ENCODE measurements at regions not wholly inside any gene's neighbourhood (a gene's known extent, or its start where the extent isn't known, plus 50 kb on each side); places are given as distances from the start of the nearest gene placed in this dataset.

DNA sequence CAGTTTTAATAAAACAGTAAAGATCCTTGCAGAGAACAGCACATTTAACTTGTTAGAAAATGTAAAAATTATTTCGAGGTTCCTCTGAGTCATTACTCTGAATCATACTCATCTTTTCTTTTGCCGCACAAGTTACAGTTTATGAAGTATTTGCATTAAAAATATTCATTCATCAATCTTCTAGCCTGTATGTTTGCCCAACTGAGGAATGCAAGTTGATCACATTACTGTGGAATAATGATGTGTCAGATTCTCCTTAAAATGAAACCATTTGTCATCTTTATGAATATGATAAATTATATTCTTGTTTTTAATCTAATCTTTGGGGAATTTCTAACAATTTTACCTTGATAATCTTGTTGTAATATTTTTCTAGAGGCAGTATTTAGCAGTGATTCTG, 340.4 kb upstream of the OPRM1 start:
- Mint-ChIP-seq H3K27me3 (ENCODE audit: unreplicated experiment) (peaks cover 4% of the 10 kb centered on the region), H3K9me3 (ENCODE audit: unreplicated experiment) (no peaks in the 10 kb centered on the region), H3K36me3 (ENCODE audit: unreplicated experiment) (no peaks in the 10 kb centered on the region), H3K27ac (ENCODE audit: unreplicated experiment) (no peak overlapping the region), H3K4me3 (ENCODE audit: unreplicated experiment) (no peak overlapping the region), H3K4me1 (ENCODE audit: low read depth, unreplicated experiment) (no peaks in the 10 kb centered on the region)
- TF ChIP-seq, protein P1, sequence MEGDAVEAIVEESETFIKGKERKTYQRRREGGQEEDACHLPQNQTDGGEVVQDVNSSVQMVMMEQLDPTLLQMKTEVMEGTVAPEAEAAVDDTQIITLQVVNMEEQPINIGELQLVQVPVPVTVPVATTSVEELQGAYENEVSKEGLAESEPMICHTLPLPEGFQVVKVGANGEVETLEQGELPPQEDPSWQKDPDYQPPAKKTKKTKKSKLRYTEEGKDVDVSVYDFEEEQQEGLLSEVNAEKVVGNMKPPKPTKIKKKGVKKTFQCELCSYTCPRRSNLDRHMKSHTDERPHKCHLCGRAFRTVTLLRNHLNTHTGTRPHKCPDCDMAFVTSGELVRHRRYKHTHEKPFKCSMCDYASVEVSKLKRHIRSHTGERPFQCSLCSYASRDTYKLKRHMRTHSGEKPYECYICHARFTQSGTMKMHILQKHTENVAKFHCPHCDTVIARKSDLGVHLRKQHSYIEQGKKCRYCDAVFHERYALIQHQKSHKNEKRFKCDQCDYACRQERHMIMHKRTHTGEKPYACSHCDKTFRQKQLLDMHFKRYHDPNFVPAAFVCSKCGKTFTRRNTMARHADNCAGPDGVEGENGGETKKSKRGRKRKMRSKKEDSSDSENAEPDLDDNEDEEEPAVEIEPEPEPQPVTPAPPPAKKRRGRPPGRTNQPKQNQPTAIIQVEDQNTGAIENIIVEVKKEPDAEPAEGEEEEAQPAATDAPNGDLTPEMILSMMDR (IDR thresholded peaks at IDR 0.05; ENCODE audit: partially characterized antibody, unreplicated experiment), result no peak
- no peak for DNase-seq

DNA sequence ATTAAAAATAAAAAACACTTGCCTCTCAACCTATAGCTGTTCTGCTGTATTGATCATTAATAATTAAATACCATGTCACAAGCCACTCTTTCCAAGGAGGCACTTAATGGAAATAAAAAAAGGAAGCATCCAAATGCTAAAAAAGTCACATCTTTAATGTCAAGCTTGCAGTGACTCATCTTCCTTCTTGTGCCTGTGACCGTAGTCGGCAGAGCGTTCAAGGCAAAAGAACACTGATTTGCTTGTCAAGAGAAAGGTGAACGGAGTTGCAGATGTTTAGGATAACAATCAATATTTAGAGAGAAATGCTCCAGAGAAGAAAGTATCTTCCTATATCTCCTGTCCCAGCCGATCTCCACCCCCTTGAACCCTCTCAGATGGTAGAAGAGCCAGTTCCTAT, 341.0 kb upstream of the OPRM1 start:
- Mint-ChIP-seq H3K9me3 (ENCODE audit: unreplicated experiment) (no peaks in the 10 kb centered on the region), H3K4me3 (ENCODE audit: unreplicated experiment) (no peak overlapping the region), H3K27ac (ENCODE audit: unreplicated experiment) (no peak overlapping the region), H3K36me3 (ENCODE audit: unreplicated experiment) (no peaks in the 10 kb centered on the region), H3K27me3 (ENCODE audit: unreplicated experiment) (peaks cover 4% of the 10 kb centered on the region), H3K4me1 (ENCODE audit: low read depth, unreplicated experiment) (no peaks in the 10 kb centered on the region)
- no peak for DNase-seq
- TF ChIP-seq, protein P1 (IDR thresholded peaks at IDR 0.05; ENCODE audit: partially characterized antibody, unreplicated experiment), result no peak

DNA sequence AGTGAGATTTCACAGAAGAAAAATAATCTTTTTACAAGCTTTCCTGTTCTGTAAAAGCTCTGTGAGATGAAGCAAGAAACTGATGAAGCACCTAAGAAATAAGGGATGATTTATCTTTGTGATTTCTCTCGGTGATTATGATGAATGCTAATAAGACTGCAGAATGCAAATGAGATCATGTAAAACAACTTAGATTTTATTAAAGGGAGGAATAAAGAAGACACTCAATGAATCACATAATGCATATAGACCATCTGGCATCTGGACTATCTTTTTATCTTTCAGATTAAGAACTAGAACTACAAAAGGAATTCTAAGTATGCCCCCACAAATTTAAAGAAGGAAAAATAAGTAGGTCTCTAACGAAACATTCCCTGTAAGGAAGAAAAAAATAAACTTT, 361.5 kb upstream of the OPRM1 start:
- DNase-seq, result no peak
- H3K4me3 Mint-ChIP-seq (ENCODE audit: unreplicated experiment), result no peak overlapping the region
- H3K4me1 Mint-ChIP-seq (ENCODE audit: low read depth, unreplicated experiment), result no peaks in the 10 kb centered on the region
- TF ChIP-seq, protein P1 (IDR thresholded peaks at IDR 0.05; ENCODE audit: partially characterized antibody, unreplicated experiment), result no peak
- H3K27ac Mint-ChIP-seq (ENCODE audit: unreplicated experiment), result no peak overlapping the region
- H3K36me3 Mint-ChIP-seq (ENCODE audit: unreplicated experiment), result no peaks in the 10 kb centered on the region
- no peaks in the 10 kb centered on the region for H3K9me3 Mint-ChIP-seq (ENCODE audit: unreplicated experiment)
- H3K27me3 Mint-ChIP-seq (ENCODE audit: unreplicated experiment), result no peaks in the 10 kb centered on the region

DNA sequence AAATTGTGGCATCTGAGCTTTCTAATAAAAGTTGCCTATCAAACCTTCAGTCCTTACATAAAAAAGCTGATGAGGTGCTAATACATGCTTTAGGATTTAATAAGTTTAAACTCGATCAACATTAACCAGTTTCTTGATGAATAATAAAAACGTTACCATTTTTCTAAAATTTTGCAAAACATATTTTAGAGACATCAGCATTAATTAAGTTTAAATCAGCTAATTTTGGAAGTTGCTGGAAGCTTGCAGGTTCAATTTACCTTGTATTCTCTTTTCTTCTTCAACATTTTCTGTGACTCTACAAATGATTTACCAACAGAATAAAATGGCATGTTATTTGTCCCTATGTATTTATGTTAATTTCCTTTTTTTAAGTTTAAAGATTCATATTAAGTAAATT, 365.3 kb upstream of the OPRM1 start:
- Mint-ChIP-seq H3K4me3 (ENCODE audit: unreplicated experiment) (no peak overlapping the region), H3K27me3 (ENCODE audit: unreplicated experiment) (no peaks in the 10 kb centered on the region), H3K4me1 (ENCODE audit: low read depth, unreplicated experiment) (no peaks in the 10 kb centered on the region), H3K27ac (ENCODE audit: unreplicated experiment) (no peak overlapping the region), H3K9me3 (ENCODE audit: unreplicated experiment) (no peaks in the 10 kb centered on the region), H3K36me3 (ENCODE audit: unreplicated experiment) (no peaks in the 10 kb centered on the region)
- DNase-seq, result no peak
- TF ChIP-seq, protein P1 (IDR thresholded peaks at IDR 0.05; ENCODE audit: partially characterized antibody, unreplicated experiment), result no peak

DNA sequence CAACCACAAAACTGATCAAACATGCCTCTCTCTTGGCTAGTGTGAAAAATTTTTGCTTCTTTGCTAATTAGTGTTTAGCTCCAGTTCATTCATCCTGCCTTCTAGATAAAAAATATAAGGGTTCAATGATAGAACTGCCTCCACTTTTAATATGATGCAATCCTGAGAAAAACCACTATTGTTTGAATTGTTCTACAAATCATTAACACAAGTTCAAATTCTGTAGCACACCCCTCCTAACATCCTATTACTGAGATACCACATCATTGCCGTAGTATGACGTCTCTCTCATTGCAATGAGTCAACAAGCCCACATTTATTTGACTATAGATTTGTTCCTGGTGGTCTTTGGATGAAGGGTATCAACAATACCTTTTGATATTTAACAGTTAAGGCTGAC, 365.8 kb upstream of the OPRM1 start:
- no peak overlapping the region for H3K4me3 Mint-ChIP-seq (ENCODE audit: unreplicated experiment)
- TF ChIP-seq, protein P1 (IDR thresholded peaks at IDR 0.05; ENCODE audit: partially characterized antibody, unreplicated experiment), result no peak
- H3K9me3 Mint-ChIP-seq (ENCODE audit: unreplicated experiment), result no peaks in the 10 kb centered on the region
- H3K36me3 Mint-ChIP-seq (ENCODE audit: unreplicated experiment), result no peaks in the 10 kb centered on the region
- no peak for DNase-seq
- no peaks in the 10 kb centered on the region for H3K27me3 Mint-ChIP-seq (ENCODE audit: unreplicated experiment)
- H3K4me1 Mint-ChIP-seq (ENCODE audit: low read depth, unreplicated experiment), result no peaks in the 10 kb centered on the region
- H3K27ac Mint-ChIP-seq (ENCODE audit: unreplicated experiment), result no peak overlapping the region
